Colonic mucosa (tissue), 4 donors: ENCODE measurements at regions not wholly inside any gene's neighbourhood (a gene's known extent, or its start where the extent isn't known, plus 50 kb on each side); places are given as distances from the start of the nearest gene placed in this dataset.

Experiments
- DNase-seq: peaks from one replicate; pipeline ENCODE4 v3.0.0-alpha.2; 2020
- H3K27ac ChIP-seq: fragments of 200-600 bp; one replicate; pipeline ENCODE4 v1.8.0; 2021
- H3K27me3 ChIP-seq: fragments of 200-600 bp; one replicate; pipeline ENCODE4 v1.8.0; 2021
- H3K36me3 ChIP-seq: fragments of 200-600 bp; one replicate; pipeline ENCODE4 v1.8.0; 2021
- H3K4me1 ChIP-seq: fragments of 200-600 bp; one replicate; pipeline ENCODE4 v1.8.0; 2021; ENCODE audit warnings: mild to moderate bottlenecking
- H3K4me3 ChIP-seq: fragments of 200-600 bp; one replicate; pipeline ENCODE4 v1.8.0; 2021
- H3K9ac ChIP-seq, 2 donors: one replicate each; pipeline ENCODE4 v1.7.0; 2013; ENCODE audit warnings: control low read depth in 2 of 2, low read depth in 2 of 2, low read length in 2 of 2
- H3K9me3 ChIP-seq: fragments of 200-600 bp; one replicate; pipeline ENCODE4 v1.8.0; 2021
- intact Hi-C: fragments of 100-400 bp; cut with DNase I; formaldehyde crosslinking; loops from one replicate; pipeline ENCODE4 v1.14.1; 2022
- TF ChIP-seq, protein P1 (sequence below): fragments of 200-600 bp; IDR thresholded peaks from one replicate; pipeline ENCODE4 v1.8.0; 2022; ENCODE audit warnings: antibody characterized with exemption, mild to moderate bottlenecking
- donor health status: healthy.
- donor health status: DM: no; HTN: no; CAD: no.
- donor health status: DM: no; HTN: no; CAD: no.

DNA sequence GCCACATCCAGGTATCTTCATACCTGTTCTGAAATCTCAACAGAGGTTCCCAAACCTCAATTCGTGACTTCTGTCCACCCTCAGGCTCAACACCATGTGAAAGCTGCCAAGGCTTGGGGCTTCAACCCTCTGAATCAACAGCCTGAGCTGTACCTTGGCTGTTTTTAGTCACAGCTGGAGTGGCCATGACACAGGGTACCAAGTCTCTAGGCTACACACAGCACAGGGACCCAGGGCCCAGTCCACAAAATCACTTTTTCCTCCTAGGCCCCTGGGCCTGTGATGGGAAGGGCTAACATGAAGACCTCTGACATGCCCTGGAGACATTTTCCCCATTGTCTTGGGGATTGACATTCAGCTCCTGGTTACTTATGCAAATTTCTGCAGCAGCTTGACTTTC lies 464.9 kb downstream of the ELAVL2 start:
- Histone ChIP-seq H3K9ac (no peak overlapping the region), H3K4me1 (no peaks in the 10 kb centered on the region), H3K36me3 (no peaks in the 10 kb centered on the region), H3K9me3 (no peaks in the 10 kb centered on the region), H3K27me3 (no peaks in the 10 kb centered on the region), H3K27ac (no peak overlapping the region), H3K4me3 (no peak overlapping the region)
- TF ChIP-seq, protein P1, sequence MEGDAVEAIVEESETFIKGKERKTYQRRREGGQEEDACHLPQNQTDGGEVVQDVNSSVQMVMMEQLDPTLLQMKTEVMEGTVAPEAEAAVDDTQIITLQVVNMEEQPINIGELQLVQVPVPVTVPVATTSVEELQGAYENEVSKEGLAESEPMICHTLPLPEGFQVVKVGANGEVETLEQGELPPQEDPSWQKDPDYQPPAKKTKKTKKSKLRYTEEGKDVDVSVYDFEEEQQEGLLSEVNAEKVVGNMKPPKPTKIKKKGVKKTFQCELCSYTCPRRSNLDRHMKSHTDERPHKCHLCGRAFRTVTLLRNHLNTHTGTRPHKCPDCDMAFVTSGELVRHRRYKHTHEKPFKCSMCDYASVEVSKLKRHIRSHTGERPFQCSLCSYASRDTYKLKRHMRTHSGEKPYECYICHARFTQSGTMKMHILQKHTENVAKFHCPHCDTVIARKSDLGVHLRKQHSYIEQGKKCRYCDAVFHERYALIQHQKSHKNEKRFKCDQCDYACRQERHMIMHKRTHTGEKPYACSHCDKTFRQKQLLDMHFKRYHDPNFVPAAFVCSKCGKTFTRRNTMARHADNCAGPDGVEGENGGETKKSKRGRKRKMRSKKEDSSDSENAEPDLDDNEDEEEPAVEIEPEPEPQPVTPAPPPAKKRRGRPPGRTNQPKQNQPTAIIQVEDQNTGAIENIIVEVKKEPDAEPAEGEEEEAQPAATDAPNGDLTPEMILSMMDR = no peak
- DNase-seq = no peak
- intact Hi-C loops = no loop called here

DNA sequence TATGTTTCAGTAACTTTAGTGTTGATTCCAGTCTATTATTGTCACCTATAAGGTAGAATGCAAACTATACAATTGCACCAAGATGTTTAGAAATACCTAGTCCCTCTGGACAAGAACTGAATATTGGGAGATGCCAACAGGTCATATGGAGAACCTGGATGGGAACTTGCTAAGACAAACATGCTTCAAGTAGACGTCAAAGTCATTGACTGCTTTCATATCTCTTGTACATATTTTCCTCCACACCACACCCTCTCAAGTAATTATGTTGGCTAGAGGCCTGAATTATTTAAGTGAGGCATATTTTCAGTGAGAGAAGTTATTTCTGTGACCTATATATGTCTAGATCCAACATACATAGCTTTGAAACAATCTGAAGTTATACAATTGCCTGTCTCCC lies 453.3 kb downstream of the ELAVL2 start:
- TF ChIP-seq, protein P1 = no peak

DNA sequence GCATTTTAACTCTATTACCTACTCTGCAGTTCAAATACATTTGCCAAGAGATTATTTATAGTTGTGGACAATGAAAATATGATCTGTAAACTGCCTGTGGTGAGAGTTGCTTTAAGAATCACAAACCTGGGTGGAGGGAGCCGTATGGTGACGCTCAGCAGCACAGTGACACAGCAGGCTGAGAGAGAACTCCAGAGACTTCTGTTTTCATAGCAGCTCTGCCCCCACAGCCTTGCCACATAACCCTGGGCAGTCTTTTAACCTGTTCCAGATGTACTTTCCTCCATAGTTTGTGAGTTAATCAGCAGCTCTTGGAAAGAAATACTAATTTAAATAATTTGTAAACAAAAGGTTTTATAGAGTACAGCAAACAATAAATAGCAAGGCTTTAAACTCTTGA lies 450.5 kb downstream of the ELAVL2 start:
- Histone ChIP-seq H3K9ac (no peak overlapping the region), H3K9me3 (no peaks in the 10 kb centered on the region), H3K27me3 (no peaks in the 10 kb centered on the region), H3K4me1 (no peaks in the 10 kb centered on the region), H3K27ac (no peak overlapping the region), H3K36me3 (no peaks in the 10 kb centered on the region), H3K4me3 (no peak overlapping the region)
- no peak for DNase-seq
- intact Hi-C loops = no loop called here
- TF ChIP-seq, protein P1 = no peak

More for the DNA sequence above, 453.3 kb downstream of the ELAVL2 start:
- Histone ChIP-seq H3K9me3 (no peaks in the 10 kb centered on the region), H3K9ac (no peak overlapping the region), H3K27me3 (no peaks in the 10 kb centered on the region), H3K4me3 (no peak overlapping the region), H3K27ac (no peak overlapping the region), H3K4me1 (no peaks in the 10 kb centered on the region), H3K36me3 (no peaks in the 10 kb centered on the region)
- intact Hi-C loops = no loop called here
- no peak for DNase-seq

DNA sequence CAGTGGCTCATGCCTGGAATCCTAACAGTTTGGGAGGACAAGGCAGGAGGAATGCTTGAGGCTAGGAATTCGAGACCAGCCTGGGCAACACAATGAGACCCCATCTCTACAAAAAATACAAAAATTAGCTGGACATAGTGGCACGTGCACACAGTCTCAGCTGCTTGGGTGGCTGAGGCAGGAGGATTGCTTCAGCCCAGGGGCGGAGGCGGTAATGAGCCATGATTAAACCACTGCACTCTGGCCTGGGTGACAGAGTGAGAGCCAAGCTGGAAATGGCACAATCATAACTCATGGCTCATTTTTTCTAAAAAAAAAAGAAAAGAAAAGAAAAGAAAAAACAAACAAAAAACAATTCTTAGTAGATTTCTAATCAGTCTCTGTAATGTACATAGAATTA lies 446.2 kb downstream of the ELAVL2 start:
- Histone ChIP-seq H3K4me3 (no peak overlapping the region), H3K9me3 (no peaks in the 10 kb centered on the region), H3K27me3 (no peaks in the 10 kb centered on the region), H3K9ac (no peak overlapping the region), H3K4me1 (no peaks in the 10 kb centered on the region), H3K27ac (no peak overlapping the region), H3K36me3 (no peaks in the 10 kb centered on the region)
- TF ChIP-seq, protein P1 = no peak
- intact Hi-C loops = no loop called here
- peak; percentile 22 for DNase-seq

DNA sequence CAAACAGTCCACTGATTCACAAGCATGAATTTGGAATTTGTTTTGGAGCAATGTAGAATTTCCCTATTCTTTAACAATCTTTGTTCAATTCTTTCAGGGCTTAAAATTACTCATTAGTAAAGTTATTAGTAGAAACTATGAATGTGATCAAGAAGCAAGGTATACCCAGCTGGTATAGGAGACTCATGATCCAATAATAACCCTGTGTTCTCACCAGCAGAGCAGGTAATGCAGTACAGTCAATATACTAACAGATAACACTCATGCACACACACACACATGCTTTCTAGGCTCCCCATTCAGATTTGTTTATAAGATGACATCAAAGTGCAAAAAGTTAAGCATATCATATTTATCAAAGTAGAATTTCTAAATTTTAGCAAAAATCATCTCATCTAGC lies 445.2 kb downstream of the ELAVL2 start:
- Histone ChIP-seq H3K4me1 (no peaks in the 10 kb centered on the region), H3K36me3 (no peaks in the 10 kb centered on the region), H3K27ac (no peak overlapping the region), H3K27me3 (no peaks in the 10 kb centered on the region), H3K9me3 (no peaks in the 10 kb centered on the region), H3K4me3 (no peak overlapping the region), H3K9ac (no peak overlapping the region)
- intact Hi-C loops = no loop called here
- TF ChIP-seq, protein P1 = no peak
- no peak for DNase-seq

DNA sequence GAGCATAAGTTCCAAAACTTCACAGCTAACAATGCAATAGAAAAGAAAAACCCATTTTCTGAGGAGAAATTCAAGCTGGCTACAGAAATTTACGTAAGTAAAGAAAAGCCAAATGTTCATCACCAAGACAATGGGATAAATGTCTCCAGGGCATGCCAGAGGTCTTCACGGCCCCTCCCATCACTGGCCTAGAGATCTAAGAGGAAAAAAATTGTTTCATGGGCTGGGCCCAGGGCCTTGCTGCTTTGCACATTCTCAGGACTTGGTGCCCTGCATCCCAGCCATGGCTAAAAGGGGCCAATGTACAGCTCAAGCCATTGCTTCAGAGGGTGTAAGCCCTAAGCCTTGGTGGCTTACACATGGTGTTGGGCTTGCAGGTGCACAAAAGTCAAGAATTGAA lies 443.6 kb downstream of the ELAVL2 start:
- intact Hi-C loops = no loop called here

More for the DNA sequence above, 443.6 kb downstream of the ELAVL2 start:
- no peak overlapping the region for H3K4me3 ChIP-seq
- H3K27me3 ChIP-seq = no peaks in the 10 kb centered on the region
- H3K36me3 ChIP-seq = no peaks in the 10 kb centered on the region
- no peaks in the 10 kb centered on the region for H3K4me1 ChIP-seq
- no peak for DNase-seq
- no peak overlapping the region for H3K9ac ChIP-seq
- H3K9me3 ChIP-seq = no peaks in the 10 kb centered on the region
- TF ChIP-seq, protein P1 = no peak
- no peak overlapping the region for H3K27ac ChIP-seq
